ENCODE measurements at regions not wholly inside any gene's neighbourhood (a gene's known extent, or its start where the extent isn't known, plus 50 kb on each side); places are given as distances from the start of the nearest gene placed in this dataset.

DNA sequence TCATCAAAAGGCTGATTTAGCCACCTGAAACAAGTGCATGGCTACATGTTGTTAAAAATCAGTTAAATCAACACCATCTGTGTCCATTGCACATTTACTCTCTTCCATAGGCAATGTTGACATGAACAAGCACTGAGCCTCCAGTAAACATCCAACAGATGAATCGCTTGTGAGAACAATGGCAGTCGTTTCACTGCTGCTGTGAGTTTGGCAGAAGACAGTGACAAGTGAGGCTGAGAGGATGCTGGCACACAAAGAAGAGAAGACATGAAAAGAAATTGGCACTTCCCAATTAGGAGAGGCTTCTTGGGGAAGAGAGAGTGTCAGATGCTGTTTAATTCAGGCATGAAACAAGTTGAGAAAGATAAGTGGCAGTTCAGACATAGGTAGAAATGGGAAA lies 227.4 kb upstream of the STT3B start:
- DNase-seq (ENCODE audit: insufficient read length, low spot score, missing footprints), result no peak
- no peak for TF ChIP-seq CTCF (IDR thresholded peaks at IDR 0.05; ENCODE audit: extremely low read depth, low read depth, low read length)
- Histone ChIP-seq H4K20me1 (ENCODE audit: insufficient read depth, low read length) (no peaks in the 10 kb centered on the region), H2AFZ (ENCODE audit: low read length) (no peak overlapping the region), H3K4me1 (ENCODE audit: insufficient read depth, low read length) (peaks cover 4% of the 10 kb centered on the region), H3K27me3 (ENCODE audit: insufficient read depth, low read length) (peaks cover under 1% of the 10 kb centered on the region), H3K4me3 (ENCODE audit: insufficient read depth, low read length) (no peak overlapping the region), H3K36me3 (ENCODE audit: insufficient read depth, low read length) (no peaks in the 10 kb centered on the region), H3K79me2 (ENCODE audit: insufficient read depth, low read length) (no peaks in the 10 kb centered on the region), H3K27ac (ENCODE audit: low read depth, low read length) (no peak overlapping the region), H3K4me2 (ENCODE audit: insufficient read depth, low read length) (no peak overlapping the region), H3K9me3 (ENCODE audit: low read depth, low read length) (no peaks in the 10 kb centered on the region)

- no peaks in the 10 kb centered on the region for H3K27me3 ChIP-seq (ENCODE audit: insufficient read depth, low read length)
- peaks cover 6% of the 10 kb centered on the region for H3K4me1 ChIP-seq (ENCODE audit: insufficient read depth, low read length)
- no peak overlapping the region for H3K27ac ChIP-seq (ENCODE audit: low read depth, low read length)
- no peak overlapping the region for H2AFZ ChIP-seq (ENCODE audit: low read length)
- H3K4me2 ChIP-seq (ENCODE audit: insufficient read depth, low read length), result no peak overlapping the region
- H3K79me2 ChIP-seq (ENCODE audit: insufficient read depth, low read length), result no peaks in the 10 kb centered on the region
- no peak for TF ChIP-seq CTCF (IDR thresholded peaks at IDR 0.05; ENCODE audit: extremely low read depth, low read depth, low read length)
- no peak overlapping the region for H3K4me3 ChIP-seq (ENCODE audit: insufficient read depth, low read length)
- DNase-seq (ENCODE audit: insufficient read length, low spot score, missing footprints), result no peak
- H4K20me1 ChIP-seq (ENCODE audit: insufficient read depth, low read length), result no peaks in the 10 kb centered on the region
- H3K9me3 ChIP-seq (ENCODE audit: low read depth, low read length), result no peaks in the 10 kb centered on the region
- no peaks in the 10 kb centered on the region for H3K36me3 ChIP-seq (ENCODE audit: insufficient read depth, low read length)
Measured at GRCh38 chr3:31307131-31307785, 225.5 kb upstream of the STT3B start.

GRCh38 chr3:31311559-31311958 lies 221.2 kb upstream of the STT3B start:
- Histone ChIP-seq H4K20me1 (ENCODE audit: insufficient read depth, low read length) (no peaks in the 10 kb centered on the region), H3K27ac (ENCODE audit: low read depth, low read length) (no peak overlapping the region), H3K79me2 (ENCODE audit: insufficient read depth, low read length) (no peaks in the 10 kb centered on the region), H3K4me2 (ENCODE audit: insufficient read depth, low read length) (no peak overlapping the region), H3K36me3 (ENCODE audit: insufficient read depth, low read length) (no peaks in the 10 kb centered on the region), H3K4me1 (ENCODE audit: insufficient read depth, low read length) (peaks cover 9% of the 10 kb centered on the region), H3K4me3 (ENCODE audit: insufficient read depth, low read length) (no peak overlapping the region), H3K27me3 (ENCODE audit: insufficient read depth, low read length) (no peaks in the 10 kb centered on the region), H3K9me3 (ENCODE audit: low read depth, low read length) (no peaks in the 10 kb centered on the region), H2AFZ (ENCODE audit: low read length) (no peak overlapping the region)
- DNase-seq (ENCODE audit: insufficient read length, low spot score, missing footprints), result no peak
- TF ChIP-seq CTCF (IDR thresholded peaks at IDR 0.05; ENCODE audit: extremely low read depth, low read depth, low read length), result no peak

GRCh38 chr3:31312400-31312799 lies 220.3 kb upstream of the STT3B start:
- H3K36me3 ChIP-seq (ENCODE audit: insufficient read depth, low read length), result no peaks in the 10 kb centered on the region
- H3K27me3 ChIP-seq (ENCODE audit: insufficient read depth, low read length), result no peaks in the 10 kb centered on the region
- H2AFZ ChIP-seq (ENCODE audit: low read length), result no peak overlapping the region
- H3K9me3 ChIP-seq (ENCODE audit: low read depth, low read length), result no peaks in the 10 kb centered on the region
- no peaks in the 10 kb centered on the region for H4K20me1 ChIP-seq (ENCODE audit: insufficient read depth, low read length)
- H3K27ac ChIP-seq (ENCODE audit: low read depth, low read length), result no peak overlapping the region
- H3K4me1 ChIP-seq (ENCODE audit: insufficient read depth, low read length), result peaks cover 6% of the 10 kb centered on the region
- no peaks in the 10 kb centered on the region for H3K79me2 ChIP-seq (ENCODE audit: insufficient read depth, low read length)
- no peak for DNase-seq (ENCODE audit: insufficient read length, low spot score, missing footprints)
- H3K4me2 ChIP-seq (ENCODE audit: insufficient read depth, low read length), result no peak overlapping the region
- no peak overlapping the region for H3K4me3 ChIP-seq (ENCODE audit: insufficient read depth, low read length)
- TF ChIP-seq CTCF (IDR thresholded peaks at IDR 0.05; ENCODE audit: extremely low read depth, low read depth, low read length), result no peak
